ENCODE measurements at regions not wholly inside any gene's neighbourhood (a gene's known extent, or its start where the extent isn't known, plus 50 kb on each side); places are given as distances from the start of the nearest gene placed in this dataset.
"Not testable (repeated sequence)": the region's sequence is repeated elsewhere in the genome, so short reads cannot be mapped to it uniquely, and the experiment has no call there.

- H3K27me3 Mint-ChIP-seq (ENCODE audit: low read depth) = no peaks in the 10 kb centered on the region
- H3K27ac Mint-ChIP-seq = no peak overlapping the region
- no peak overlapping the region for H3K4me3 Mint-ChIP-seq (ENCODE audit: low read depth)
- H3K36me3 Mint-ChIP-seq (ENCODE audit: low read depth) = no peaks in the 10 kb centered on the region
- intact Hi-C loops (cut with micrococcal nuclease) = no loop called here
- no peaks in the 10 kb centered on the region for H3K4me1 Mint-ChIP-seq (ENCODE audit: low read depth)
- H3K9me3 Mint-ChIP-seq = peaks cover 15% of the 10 kb centered on the region
- DNase-seq (ENCODE audit: low spot score) = no peak
Observed at GRCh38 chr4:186844059-186844681, 120.5 kb upstream of the FAT1 start.

DNA sequence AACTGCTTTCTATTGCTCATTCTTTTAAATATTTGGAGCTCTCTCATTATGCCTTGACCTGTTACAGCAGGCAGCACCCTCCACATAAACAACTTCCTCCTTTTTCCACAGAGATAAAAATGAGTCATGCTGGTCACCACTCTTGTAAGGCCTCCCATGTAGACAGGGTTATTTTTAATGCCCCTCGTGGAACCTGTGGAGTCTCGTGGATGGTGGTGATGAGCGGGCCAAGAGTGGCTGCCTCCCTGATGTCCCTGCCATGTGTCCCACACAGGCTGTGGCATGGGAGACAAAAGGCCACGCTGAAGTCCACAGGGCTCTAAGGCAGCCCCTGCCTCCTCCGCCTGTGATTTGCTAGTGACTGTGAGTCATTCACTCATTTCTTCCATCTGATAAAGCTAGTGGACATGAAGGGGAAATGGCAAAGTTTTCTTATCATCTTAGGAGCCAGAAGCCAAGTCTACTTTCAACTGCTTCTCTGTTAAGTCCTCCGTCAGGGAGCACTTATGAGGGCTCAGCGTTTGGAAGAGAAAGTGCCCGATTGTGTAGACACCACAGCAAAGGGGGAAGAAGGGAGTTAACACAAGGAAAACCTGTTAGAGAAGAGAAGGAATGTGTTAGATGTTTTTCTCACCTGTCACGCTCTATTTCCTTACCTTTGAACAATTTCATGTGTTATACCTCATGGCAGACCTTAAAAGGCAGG is 121.6 kb upstream of the FAT1 start:
- Mint-ChIP-seq H3K4me3 (ENCODE audit: low read depth) (no peak overlapping the region), H3K27me3 (ENCODE audit: low read depth) (no peaks in the 10 kb centered on the region), H3K9me3 (peaks cover 14% of the 10 kb centered on the region), H3K4me1 (ENCODE audit: low read depth) (no peaks in the 10 kb centered on the region), H3K36me3 (ENCODE audit: low read depth) (no peaks in the 10 kb centered on the region), H3K27ac (no peak overlapping the region)
- DNase-seq (ENCODE audit: low spot score) = no peak
- intact Hi-C loops (cut with micrococcal nuclease) = no loop called here

- Mint-ChIP-seq H3K27me3 (ENCODE audit: low read depth) (no peaks in the 10 kb centered on the region), H3K4me1 (ENCODE audit: low read depth) (no peaks in the 10 kb centered on the region), H3K36me3 (ENCODE audit: low read depth) (no peaks in the 10 kb centered on the region), H3K9me3 (peaks cover 25% of the 10 kb centered on the region), H3K4me3 (ENCODE audit: low read depth) (no peak overlapping the region), H3K27ac (no peak overlapping the region)
- DNase-seq (ENCODE audit: low spot score) = no peak
- intact Hi-C loops (cut with micrococcal nuclease) = no loop called here
Observed at GRCh38 chr4:186846426-186846825, 122.8 kb upstream of the FAT1 start.

DNA sequence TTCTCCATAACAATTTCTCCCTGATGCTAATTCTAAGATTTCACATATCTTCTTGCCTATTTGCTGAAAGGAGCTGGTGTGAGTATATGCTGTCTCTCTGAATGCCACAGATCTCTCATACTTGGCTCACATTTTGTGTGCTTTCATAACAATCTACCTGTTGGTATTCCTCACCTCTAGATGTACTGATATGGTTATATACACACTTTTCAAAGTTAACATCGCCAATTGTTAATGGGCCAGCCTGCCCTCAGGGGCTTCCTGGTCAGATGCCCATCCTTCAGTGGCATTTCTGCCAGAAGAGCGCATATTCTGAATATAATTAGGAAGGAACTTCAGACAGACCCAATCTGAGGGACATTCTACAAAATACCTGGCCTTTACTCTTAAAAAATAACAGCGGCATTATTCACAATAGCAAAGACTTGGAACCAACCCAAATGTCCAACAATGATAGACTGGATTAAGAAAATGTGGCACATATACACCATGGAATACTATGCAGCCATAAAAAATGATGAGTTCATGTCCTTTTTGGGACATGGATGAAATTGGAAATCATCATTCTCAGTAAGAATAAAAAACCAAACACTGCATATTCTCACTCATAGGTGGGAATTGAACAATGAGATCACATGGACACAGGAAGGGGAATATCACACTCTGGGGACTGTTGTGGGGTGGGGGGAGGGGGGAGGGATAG is 123.9 kb upstream of the FAT1 start:
- peaks cover 25% of the 10 kb centered on the region for H3K9me3 Mint-ChIP-seq
- DNase-seq (ENCODE audit: low spot score); H3K4me1 Mint-ChIP-seq (ENCODE audit: low read depth); H3K36me3 Mint-ChIP-seq (ENCODE audit: low read depth); H3K4me3 Mint-ChIP-seq (ENCODE audit: low read depth); intact Hi-C loops (cut with micrococcal nuclease); H3K27ac Mint-ChIP-seq; H3K27me3 Mint-ChIP-seq (ENCODE audit: low read depth): not testable (repeated sequence)

- no peak overlapping the region for H3K4me3 Mint-ChIP-seq (ENCODE audit: low read depth)
- peaks cover 25% of the 10 kb centered on the region for H3K9me3 Mint-ChIP-seq
- no peaks in the 10 kb centered on the region for H3K36me3 Mint-ChIP-seq (ENCODE audit: low read depth)
- intact Hi-C loops (cut with micrococcal nuclease) = no loop called here
- H3K27ac Mint-ChIP-seq = no peak overlapping the region
- H3K27me3 Mint-ChIP-seq (ENCODE audit: low read depth) = no peaks in the 10 kb centered on the region
- no peak for DNase-seq (ENCODE audit: low spot score)
- H3K4me1 Mint-ChIP-seq (ENCODE audit: low read depth) = no peaks in the 10 kb centered on the region
Observed at GRCh38 chr4:186848437-186848836, 124.8 kb upstream of the FAT1 start.

DNA sequence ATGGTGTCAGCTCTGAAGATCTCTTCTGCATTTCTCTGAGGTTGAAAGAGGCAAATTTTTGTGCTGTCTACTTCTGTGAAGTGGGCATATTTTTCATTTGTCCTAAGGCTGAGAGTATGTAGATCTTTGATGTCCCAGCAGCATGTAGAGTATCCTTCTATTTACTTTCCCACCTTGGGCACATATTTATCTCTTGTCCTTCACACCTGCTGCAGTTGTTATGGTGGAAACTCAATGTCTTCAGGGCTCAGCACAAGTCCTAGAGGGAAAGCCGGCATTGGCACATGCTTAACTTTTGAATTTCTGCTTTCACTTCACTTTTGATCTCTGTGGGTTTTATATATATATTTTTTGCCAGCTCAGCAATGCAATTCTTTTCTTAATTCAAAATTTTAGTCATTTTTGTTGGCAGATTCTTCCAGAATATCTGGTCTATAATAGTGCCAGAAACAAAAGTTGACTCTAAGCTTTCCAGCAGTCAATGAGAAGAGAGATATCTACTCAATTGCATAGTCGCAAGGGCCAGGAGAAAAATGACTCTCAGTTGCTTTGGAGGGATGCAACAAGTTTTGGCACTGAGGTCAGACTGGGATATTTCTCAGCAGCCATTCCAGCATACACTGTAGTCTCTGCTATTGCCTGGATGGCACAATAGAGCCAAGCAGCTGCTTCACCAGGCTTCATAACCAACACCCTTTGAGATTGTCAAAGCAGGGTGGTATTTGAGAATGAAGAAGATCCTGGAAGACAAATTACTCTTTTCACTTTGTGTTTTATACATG is 127.8 kb upstream of the FAT1 start:
- Mint-ChIP-seq H3K9me3 (peaks cover 26% of the 10 kb centered on the region), H3K4me1 (ENCODE audit: low read depth) (no peaks in the 10 kb centered on the region), H3K4me3 (ENCODE audit: low read depth) (no peak overlapping the region), H3K27ac (no peak overlapping the region), H3K27me3 (ENCODE audit: low read depth) (no peaks in the 10 kb centered on the region), H3K36me3 (ENCODE audit: low read depth) (no peaks in the 10 kb centered on the region)
- no peak for DNase-seq (ENCODE audit: low spot score)
- intact Hi-C loops (cut with micrococcal nuclease) = no loop called here

DNA sequence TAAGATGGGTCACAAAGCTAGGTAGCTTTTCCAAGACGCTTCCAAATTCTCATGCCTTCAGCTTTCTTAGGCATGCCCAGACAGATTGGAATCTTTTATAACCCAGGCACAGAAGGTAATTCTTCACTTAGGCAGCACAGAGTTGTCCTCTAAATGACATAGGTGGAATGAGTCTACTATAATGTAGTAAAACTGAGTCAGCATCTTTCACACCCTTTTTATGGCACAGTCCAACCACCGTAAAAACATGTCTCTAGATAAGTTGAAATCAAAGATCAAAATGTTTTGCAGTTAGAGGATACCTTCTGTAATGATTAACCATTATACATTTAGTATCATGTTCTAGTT is 128.4 kb upstream of the FAT1 start:
- Mint-ChIP-seq H3K9me3 (peaks cover 22% of the 10 kb centered on the region), H3K36me3 (ENCODE audit: low read depth) (no peaks in the 10 kb centered on the region), H3K27me3 (ENCODE audit: low read depth) (no peaks in the 10 kb centered on the region), H3K4me1 (ENCODE audit: low read depth) (no peaks in the 10 kb centered on the region), H3K27ac (no peak overlapping the region), H3K4me3 (ENCODE audit: low read depth) (no peak overlapping the region)
- no peak for DNase-seq (ENCODE audit: low spot score)
- intact Hi-C loops (cut with micrococcal nuclease) = no loop called here

DNA sequence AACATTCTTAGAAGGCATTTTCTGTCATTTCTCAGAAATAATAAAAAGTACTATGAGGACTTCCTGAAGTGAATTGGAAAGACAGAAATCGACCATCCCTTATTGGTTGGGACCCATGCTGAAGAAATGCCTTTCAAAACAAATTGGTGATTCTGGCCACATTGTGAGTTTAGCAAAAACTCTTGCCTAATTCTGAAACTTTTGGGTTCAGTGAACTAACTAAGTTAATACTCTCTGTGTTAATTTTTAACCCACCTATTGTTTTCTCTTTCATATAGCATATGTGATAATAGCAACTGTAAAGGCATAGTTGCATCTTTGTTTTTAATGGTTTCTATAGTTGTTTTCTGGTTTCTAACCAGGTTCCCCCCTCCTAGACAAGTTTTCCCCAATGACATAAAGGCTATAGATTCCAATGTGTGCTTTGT is 129.3 kb upstream of the FAT1 start:
- H3K27ac Mint-ChIP-seq = no peak overlapping the region
- no peak overlapping the region for H3K4me3 Mint-ChIP-seq (ENCODE audit: low read depth)
- H3K27me3 Mint-ChIP-seq (ENCODE audit: low read depth) = no peaks in the 10 kb centered on the region
- intact Hi-C loops (cut with micrococcal nuclease) = no loop called here
- H3K36me3 Mint-ChIP-seq (ENCODE audit: low read depth) = no peaks in the 10 kb centered on the region
- DNase-seq (ENCODE audit: low spot score) = no peak
- peaks cover 18% of the 10 kb centered on the region for H3K9me3 Mint-ChIP-seq
- H3K4me1 Mint-ChIP-seq (ENCODE audit: low read depth) = no peaks in the 10 kb centered on the region

DNA sequence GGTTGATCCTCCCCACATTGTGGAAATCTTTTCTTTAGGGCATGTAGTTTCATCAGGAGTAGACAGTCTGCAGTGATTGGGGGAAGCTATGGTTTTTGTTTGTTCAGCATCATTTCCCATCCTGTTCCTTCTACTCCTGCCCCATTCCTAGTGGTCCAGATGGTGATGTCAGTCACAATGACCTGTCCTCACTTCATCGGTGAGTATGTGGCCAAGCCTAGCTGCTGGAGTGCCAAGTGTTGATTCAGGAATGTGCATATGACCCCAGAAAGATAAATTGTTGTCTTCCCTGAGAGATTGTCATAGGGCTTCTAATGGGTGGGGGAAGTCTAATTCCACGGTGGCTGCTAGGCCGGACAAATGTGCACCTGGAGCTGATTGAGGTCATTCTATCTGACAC is 130.6 kb upstream of the FAT1 start:
- H3K4me1 Mint-ChIP-seq (ENCODE audit: low read depth) = no peaks in the 10 kb centered on the region
- DNase-seq (ENCODE audit: low spot score) = no peak
- H3K27ac Mint-ChIP-seq = no peak overlapping the region
- no peaks in the 10 kb centered on the region for H3K36me3 Mint-ChIP-seq (ENCODE audit: low read depth)
- peaks cover 18% of the 10 kb centered on the region for H3K9me3 Mint-ChIP-seq
- intact Hi-C loops (cut with micrococcal nuclease) = no loop called here
- H3K4me3 Mint-ChIP-seq (ENCODE audit: low read depth) = no peak overlapping the region
- no peaks in the 10 kb centered on the region for H3K27me3 Mint-ChIP-seq (ENCODE audit: low read depth)

DNA sequence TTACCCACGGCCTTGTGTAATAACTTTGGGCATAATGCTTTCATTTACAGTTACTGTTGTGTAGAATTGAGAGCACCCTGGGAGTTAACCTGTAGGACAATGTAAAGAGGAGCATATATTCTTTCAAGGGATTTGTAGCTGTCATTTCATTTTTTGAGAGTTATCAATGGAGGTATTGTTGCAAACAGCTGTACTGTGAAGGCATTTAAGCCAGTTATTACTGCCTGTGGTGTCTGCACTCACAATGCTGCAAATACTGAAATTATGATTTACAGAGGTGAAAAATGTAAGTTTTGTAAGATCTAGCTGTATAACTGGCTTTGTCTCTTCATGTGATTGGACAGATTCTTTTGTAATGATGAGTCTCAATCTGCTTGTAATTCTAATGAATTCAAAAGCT is 131.5 kb upstream of the FAT1 start:
- no peaks in the 10 kb centered on the region for H3K27me3 Mint-ChIP-seq (ENCODE audit: low read depth)
- H3K4me3 Mint-ChIP-seq (ENCODE audit: low read depth) = no peak overlapping the region
- H3K4me1 Mint-ChIP-seq (ENCODE audit: low read depth) = no peaks in the 10 kb centered on the region
- peaks cover 18% of the 10 kb centered on the region for H3K9me3 Mint-ChIP-seq
- no peaks in the 10 kb centered on the region for H3K36me3 Mint-ChIP-seq (ENCODE audit: low read depth)
- DNase-seq (ENCODE audit: low spot score) = no peak
- intact Hi-C loops (cut with micrococcal nuclease) = no loop called here
- no peak overlapping the region for H3K27ac Mint-ChIP-seq

GRCh38 chr4:186857793-186858192 is 134.1 kb upstream of the FAT1 start:
- Mint-ChIP-seq H3K4me3 (ENCODE audit: low read depth) (no peak overlapping the region), H3K36me3 (ENCODE audit: low read depth) (no peaks in the 10 kb centered on the region), H3K27ac (no peak overlapping the region), H3K4me1 (ENCODE audit: low read depth) (no peaks in the 10 kb centered on the region), H3K27me3 (ENCODE audit: low read depth) (no peaks in the 10 kb centered on the region), H3K9me3 (peaks cover 6% of the 10 kb centered on the region)
- intact Hi-C loops (cut with micrococcal nuclease) = no loop called here
- DNase-seq (ENCODE audit: low spot score) = no peak

GRCh38 chr4:186858355-186858754 is 134.7 kb upstream of the FAT1 start:
- no peak overlapping the region for H3K4me3 Mint-ChIP-seq (ENCODE audit: low read depth)

GRCh38 chr4:186859420-186859819 is 135.8 kb upstream of the FAT1 start:
- intact Hi-C loops (cut with micrococcal nuclease) = no loop called here
- H3K9me3 Mint-ChIP-seq = peaks cover 16% of the 10 kb centered on the region
- DNase-seq (ENCODE audit: low spot score) = no peak
- H3K27me3 Mint-ChIP-seq (ENCODE audit: low read depth) = no peaks in the 10 kb centered on the region
- H3K36me3 Mint-ChIP-seq (ENCODE audit: low read depth) = no peaks in the 10 kb centered on the region
- H3K4me1 Mint-ChIP-seq (ENCODE audit: low read depth) = no peaks in the 10 kb centered on the region
- H3K4me3 Mint-ChIP-seq (ENCODE audit: low read depth) = no peak overlapping the region
- H3K27ac Mint-ChIP-seq = no peak overlapping the region

More at GRCh38 chr4:186858355-186858754, 134.7 kb upstream of the FAT1 start:
- H3K9me3 Mint-ChIP-seq = peaks cover 10% of the 10 kb centered on the region
- no peaks in the 10 kb centered on the region for H3K27me3 Mint-ChIP-seq (ENCODE audit: low read depth)
- intact Hi-C loops (cut with micrococcal nuclease) = no loop called here
- DNase-seq (ENCODE audit: low spot score) = no peak
- H3K36me3 Mint-ChIP-seq (ENCODE audit: low read depth) = no peaks in the 10 kb centered on the region
- no peak overlapping the region for H3K27ac Mint-ChIP-seq
- H3K4me1 Mint-ChIP-seq (ENCODE audit: low read depth) = no peaks in the 10 kb centered on the region

Data from activated T-helper 2 cell treated with anti-CD3 and anti-CD28 coated beads, Interferon-gamma antibody, Interleukin-2, Interleukin-4, amounts not matched to agents 10 μg/mL and 5 μg/mL and 100 μg/mL, durations not matched to agents 14 hours and 24 hours and 36 hours (primary cell).